WTC11 (cell line): ENCODE measurements at regions not wholly inside any gene's neighbourhood (a gene's known extent, or its start where the extent isn't known, plus 50 kb on each side); places are given as distances from the start of the nearest gene placed in this dataset.

Experiments used
- CREB1 ChIP-seq: sonication (generic); formaldehyde crosslinking; IDR thresholded peaks from 2 replicates; pipeline ENCODE4 v1.8.0; 2023; ENCODE audit warnings: mild to moderate bottlenecking, missing genetic modification reagents
- FOXJ3 ChIP-seq: sonication (generic); formaldehyde crosslinking; IDR thresholded peaks from 2 replicates; pipeline ENCODE4 v1.9.0; 2021; ENCODE audit warnings: missing genetic modification reagents, mild to moderate bottlenecking, borderline replicate concordance
- NR1H2 ChIP-seq: sonication (generic); formaldehyde crosslinking; IDR thresholded peaks from 2 replicates; pipeline ENCODE4 v1.9.0; 2021; ENCODE audit warnings: mild to moderate bottlenecking, moderate library complexity, missing genetic modification reagents
- RELA ChIP-seq: sonication (generic); formaldehyde crosslinking; IDR thresholded peaks from 2 replicates; pipeline ENCODE4 v1.8.1; 2022; ENCODE audit warnings: missing genetic modification reagents, mild to moderate bottlenecking, borderline replicate concordance
- SP1 ChIP-seq: sonication (generic); formaldehyde crosslinking; conservative IDR thresholded peaks from 2 replicates; pipeline ENCODE4 v1.8.1; 2022; ENCODE audit warnings: missing genetic modification reagents
- TF ChIP-seq, protein P1 (sequence below): fragments of 200-600 bp; IDR thresholded peaks from 2 replicates; pipeline ENCODE4 v1.8.0; 2022; ENCODE audit warnings: antibody characterized with exemption
- TF ChIP-seq, protein P2 (sequence below): sonication (generic); formaldehyde crosslinking; IDR thresholded peaks from 2 replicates; pipeline ENCODE4 v1.8.0; 2022; ENCODE audit warnings: mild to moderate bottlenecking, missing genetic modification reagents

DNA sequence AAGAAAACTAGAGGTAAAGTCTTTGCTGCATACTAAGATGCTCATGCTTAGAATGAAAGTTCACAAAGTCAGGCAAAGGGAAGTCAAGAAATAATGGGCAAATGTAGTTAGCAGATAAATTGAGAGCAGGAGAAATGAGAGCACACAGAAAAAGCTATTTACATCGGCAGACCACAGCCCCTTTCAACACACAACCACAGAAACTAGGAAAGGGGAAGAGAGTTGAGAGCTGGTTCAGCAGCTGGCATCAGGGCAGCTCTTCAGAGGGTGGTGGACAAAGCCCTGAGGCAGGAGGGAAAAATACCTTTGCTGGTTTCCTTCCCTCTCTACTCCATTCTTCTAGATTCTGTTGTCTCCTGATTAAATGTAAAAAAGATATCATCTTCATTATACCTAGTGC is 95.4 kb upstream of the ANO4 start:
- TF ChIP-seq RELA (CRISPR knock-in tag) (no peak), SP1 (no peak), CREB1 (CRISPR knock-in tag) (no peak), FOXJ3 (CRISPR knock-in tag) (no peak), NR1H2 (CRISPR knock-in tag) (no peak)
- TF ChIP-seq, protein P1, sequence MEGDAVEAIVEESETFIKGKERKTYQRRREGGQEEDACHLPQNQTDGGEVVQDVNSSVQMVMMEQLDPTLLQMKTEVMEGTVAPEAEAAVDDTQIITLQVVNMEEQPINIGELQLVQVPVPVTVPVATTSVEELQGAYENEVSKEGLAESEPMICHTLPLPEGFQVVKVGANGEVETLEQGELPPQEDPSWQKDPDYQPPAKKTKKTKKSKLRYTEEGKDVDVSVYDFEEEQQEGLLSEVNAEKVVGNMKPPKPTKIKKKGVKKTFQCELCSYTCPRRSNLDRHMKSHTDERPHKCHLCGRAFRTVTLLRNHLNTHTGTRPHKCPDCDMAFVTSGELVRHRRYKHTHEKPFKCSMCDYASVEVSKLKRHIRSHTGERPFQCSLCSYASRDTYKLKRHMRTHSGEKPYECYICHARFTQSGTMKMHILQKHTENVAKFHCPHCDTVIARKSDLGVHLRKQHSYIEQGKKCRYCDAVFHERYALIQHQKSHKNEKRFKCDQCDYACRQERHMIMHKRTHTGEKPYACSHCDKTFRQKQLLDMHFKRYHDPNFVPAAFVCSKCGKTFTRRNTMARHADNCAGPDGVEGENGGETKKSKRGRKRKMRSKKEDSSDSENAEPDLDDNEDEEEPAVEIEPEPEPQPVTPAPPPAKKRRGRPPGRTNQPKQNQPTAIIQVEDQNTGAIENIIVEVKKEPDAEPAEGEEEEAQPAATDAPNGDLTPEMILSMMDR, result no peak
- TF ChIP-seq, protein P2, sequence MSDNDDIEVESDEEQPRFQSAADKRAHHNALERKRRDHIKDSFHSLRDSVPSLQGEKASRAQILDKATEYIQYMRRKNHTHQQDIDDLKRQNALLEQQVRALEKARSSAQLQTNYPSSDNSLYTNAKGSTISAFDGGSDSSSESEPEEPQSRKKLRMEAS, result no peak
